ENCODE measurements at regions not wholly inside any gene's neighbourhood (a gene's known extent, or its start where the extent isn't known, plus 50 kb on each side); places are given as distances from the start of the nearest gene placed in this dataset.

DNA sequence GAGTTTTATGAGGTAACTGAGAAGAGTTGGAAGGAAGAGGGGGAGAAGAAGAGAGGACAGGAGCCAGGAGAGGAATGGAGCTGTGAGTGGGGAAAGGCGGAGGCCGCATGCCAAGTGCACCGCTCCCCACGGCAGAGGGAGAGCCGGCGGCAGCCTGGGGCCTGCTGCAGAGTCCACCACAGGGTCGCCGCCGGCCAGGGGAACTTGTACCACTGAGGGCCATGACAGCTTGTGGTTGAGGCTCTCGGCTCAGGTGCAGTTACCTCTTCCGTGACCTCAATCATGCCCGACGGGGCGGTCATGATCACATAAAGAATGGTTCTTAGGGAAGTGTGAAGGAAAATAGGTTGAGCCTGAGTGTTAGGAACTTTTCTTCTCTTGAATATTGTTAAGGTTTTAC is 325.0 kb downstream of the SNAPC1 start:
- H3K4me1 ChIP-seq (ENCODE audit: low read depth, poor library complexity, severe bottlenecking), result no peaks in the 10 kb centered on the region
- H2AFZ ChIP-seq (ENCODE audit: low read depth), result no peak overlapping the region
- no peaks in the 10 kb centered on the region for H3K36me3 ChIP-seq (ENCODE audit: insufficient read depth)
- TF ChIP-seq, protein P1, sequence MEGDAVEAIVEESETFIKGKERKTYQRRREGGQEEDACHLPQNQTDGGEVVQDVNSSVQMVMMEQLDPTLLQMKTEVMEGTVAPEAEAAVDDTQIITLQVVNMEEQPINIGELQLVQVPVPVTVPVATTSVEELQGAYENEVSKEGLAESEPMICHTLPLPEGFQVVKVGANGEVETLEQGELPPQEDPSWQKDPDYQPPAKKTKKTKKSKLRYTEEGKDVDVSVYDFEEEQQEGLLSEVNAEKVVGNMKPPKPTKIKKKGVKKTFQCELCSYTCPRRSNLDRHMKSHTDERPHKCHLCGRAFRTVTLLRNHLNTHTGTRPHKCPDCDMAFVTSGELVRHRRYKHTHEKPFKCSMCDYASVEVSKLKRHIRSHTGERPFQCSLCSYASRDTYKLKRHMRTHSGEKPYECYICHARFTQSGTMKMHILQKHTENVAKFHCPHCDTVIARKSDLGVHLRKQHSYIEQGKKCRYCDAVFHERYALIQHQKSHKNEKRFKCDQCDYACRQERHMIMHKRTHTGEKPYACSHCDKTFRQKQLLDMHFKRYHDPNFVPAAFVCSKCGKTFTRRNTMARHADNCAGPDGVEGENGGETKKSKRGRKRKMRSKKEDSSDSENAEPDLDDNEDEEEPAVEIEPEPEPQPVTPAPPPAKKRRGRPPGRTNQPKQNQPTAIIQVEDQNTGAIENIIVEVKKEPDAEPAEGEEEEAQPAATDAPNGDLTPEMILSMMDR (conservative IDR thresholded peaks at IDR 0.05; ENCODE audit: low read depth, low read length), result no peak
- no peaks in the 10 kb centered on the region for H3K79me2 ChIP-seq (ENCODE audit: insufficient read depth, low read depth)
- no peaks in the 10 kb centered on the region for H3K27me3 ChIP-seq (ENCODE audit: insufficient read depth, low read depth)
- no peaks in the 10 kb centered on the region for H4K20me1 ChIP-seq (ENCODE audit: insufficient read depth)
- no peak overlapping the region for H3K27ac ChIP-seq
- H3K4me3 ChIP-seq (IDR thresholded peaks at IDR 0.05; ENCODE audit: insufficient read depth, low read depth, low read length), result no peak overlapping the region
- H3K9ac ChIP-seq, result no peak overlapping the region
- H3K4me2 ChIP-seq, result no peak overlapping the region

DNA sequence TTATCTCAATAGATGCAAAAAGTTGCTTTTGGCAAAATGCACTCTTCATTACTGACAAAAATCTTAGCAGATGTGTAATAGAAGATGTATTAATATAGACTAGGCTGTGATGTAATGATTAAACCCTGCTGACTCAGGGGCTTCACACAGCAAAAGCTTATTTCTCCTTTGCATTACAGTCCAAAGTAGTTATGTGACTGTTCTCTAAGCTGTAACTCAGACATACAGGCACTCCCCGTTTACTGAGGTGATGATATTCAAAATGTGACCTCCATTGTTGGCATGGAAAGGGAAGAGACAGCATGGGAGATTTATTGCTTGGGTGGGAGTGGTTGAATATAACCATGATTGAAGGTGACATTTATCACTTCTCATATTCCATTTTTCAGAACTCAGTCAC is 331.5 kb downstream of the SNAPC1 start:
- Histone ChIP-seq H3K79me2 (ENCODE audit: insufficient read depth, low read depth) (no peaks in the 10 kb centered on the region), H3K27ac (no peak overlapping the region), H3K4me1 (ENCODE audit: low read depth, poor library complexity, severe bottlenecking) (no peaks in the 10 kb centered on the region), H3K4me2 (no peak overlapping the region), H3K9ac (no peak overlapping the region), H3K27me3 (ENCODE audit: insufficient read depth, low read depth) (no peaks in the 10 kb centered on the region), H2AFZ (ENCODE audit: low read depth) (no peak overlapping the region), H3K4me3 (IDR thresholded peaks at IDR 0.05; ENCODE audit: insufficient read depth, low read depth, low read length) (no peak overlapping the region), H3K36me3 (ENCODE audit: insufficient read depth) (no peaks in the 10 kb centered on the region), H4K20me1 (ENCODE audit: insufficient read depth) (no peaks in the 10 kb centered on the region)
- TF ChIP-seq, protein P1 (conservative IDR thresholded peaks at IDR 0.05; ENCODE audit: low read depth, low read length), result no peak

DNA sequence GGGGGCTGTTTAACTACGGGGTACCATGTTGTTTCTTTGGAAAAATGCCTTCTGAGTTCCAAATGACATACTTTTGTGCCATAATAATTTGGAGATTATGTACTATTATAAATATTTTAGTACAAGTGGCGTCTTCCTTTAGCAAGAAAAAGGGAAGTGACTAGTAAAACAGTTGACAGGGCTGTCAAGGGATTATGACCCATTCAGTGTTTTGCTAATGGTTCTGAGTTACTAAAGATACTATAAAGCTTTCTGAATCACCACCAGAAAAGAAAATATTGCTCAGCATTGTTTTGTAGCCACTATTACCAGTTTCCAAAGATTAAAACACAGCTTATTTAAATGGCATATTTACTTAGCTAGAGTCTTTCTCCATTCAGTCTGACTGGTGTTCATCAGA is 334.9 kb downstream of the SNAPC1 start:
- no peaks in the 10 kb centered on the region for H3K79me2 ChIP-seq (ENCODE audit: insufficient read depth, low read depth)
- H3K27me3 ChIP-seq (ENCODE audit: insufficient read depth, low read depth), result no peaks in the 10 kb centered on the region
- H2AFZ ChIP-seq (ENCODE audit: low read depth), result no peak overlapping the region
- H3K36me3 ChIP-seq (ENCODE audit: insufficient read depth), result no peaks in the 10 kb centered on the region
- no peak overlapping the region for H3K27ac ChIP-seq
- H3K4me2 ChIP-seq, result no peak overlapping the region
- no peaks in the 10 kb centered on the region for H3K4me1 ChIP-seq (ENCODE audit: low read depth, poor library complexity, severe bottlenecking)
- TF ChIP-seq, protein P1 (conservative IDR thresholded peaks at IDR 0.05; ENCODE audit: low read depth, low read length), result no peak
- H4K20me1 ChIP-seq (ENCODE audit: insufficient read depth), result no peaks in the 10 kb centered on the region
- no peak overlapping the region for H3K4me3 ChIP-seq (IDR thresholded peaks at IDR 0.05; ENCODE audit: insufficient read depth, low read depth, low read length)
- H3K9ac ChIP-seq, result no peak overlapping the region

DNA sequence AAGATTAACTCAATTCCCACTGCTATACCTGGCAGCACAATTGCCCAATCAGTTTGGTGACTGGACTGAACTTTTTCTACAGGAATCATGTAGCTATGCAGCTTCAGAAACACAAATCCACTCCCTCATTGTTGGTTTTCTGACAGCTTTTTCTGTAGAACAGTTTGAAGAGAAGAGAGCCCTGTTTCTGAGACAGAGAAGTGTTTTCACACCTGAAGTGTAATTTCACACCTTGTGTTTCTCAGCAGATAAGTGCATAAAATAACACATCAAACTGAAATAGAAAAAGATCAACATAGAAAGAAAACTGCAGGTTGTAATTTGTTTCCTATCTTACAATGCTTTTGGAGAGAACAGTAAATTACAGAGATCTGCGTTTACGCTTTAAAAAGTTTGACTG is 335.6 kb downstream of the SNAPC1 start:
- Histone ChIP-seq H3K4me3 (IDR thresholded peaks at IDR 0.05; ENCODE audit: insufficient read depth, low read depth, low read length) (no peak overlapping the region), H3K9ac (no peak overlapping the region), H3K79me2 (ENCODE audit: insufficient read depth, low read depth) (no peaks in the 10 kb centered on the region), H4K20me1 (ENCODE audit: insufficient read depth) (no peaks in the 10 kb centered on the region), H3K36me3 (ENCODE audit: insufficient read depth) (no peaks in the 10 kb centered on the region), H3K27me3 (ENCODE audit: insufficient read depth, low read depth) (no peaks in the 10 kb centered on the region), H3K27ac (no peak overlapping the region), H2AFZ (ENCODE audit: low read depth) (no peak overlapping the region), H3K4me2 (no peak overlapping the region), H3K4me1 (ENCODE audit: low read depth, poor library complexity, severe bottlenecking) (no peaks in the 10 kb centered on the region)
- TF ChIP-seq, protein P1 (conservative IDR thresholded peaks at IDR 0.05; ENCODE audit: low read depth, low read length), result no peak

DNA sequence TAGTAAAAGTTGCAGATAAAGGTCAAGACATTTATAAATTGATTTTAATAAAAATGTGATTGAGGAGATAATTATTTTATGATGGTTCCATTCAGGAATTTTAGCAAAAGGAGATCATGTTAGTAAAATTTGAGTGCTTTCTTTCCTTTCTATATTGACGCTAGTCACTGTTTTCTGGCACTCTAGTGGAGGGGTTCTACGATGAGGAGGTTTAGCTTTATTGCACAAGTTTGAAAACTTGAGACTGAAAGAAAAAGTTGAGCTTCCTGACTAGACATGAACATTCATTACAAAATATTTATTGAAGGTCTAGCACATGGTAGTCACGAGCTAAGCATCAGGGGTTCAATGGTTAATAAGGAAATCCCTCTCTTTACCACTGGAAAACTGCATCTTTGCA is 336.1 kb downstream of the SNAPC1 start:
- H2AFZ ChIP-seq (ENCODE audit: low read depth), result no peak overlapping the region
- no peak overlapping the region for H3K4me2 ChIP-seq
- H3K79me2 ChIP-seq (ENCODE audit: insufficient read depth, low read depth), result no peaks in the 10 kb centered on the region
- H3K27me3 ChIP-seq (ENCODE audit: insufficient read depth, low read depth), result no peaks in the 10 kb centered on the region
- TF ChIP-seq, protein P1 (conservative IDR thresholded peaks at IDR 0.05; ENCODE audit: low read depth, low read length), result no peak
- H4K20me1 ChIP-seq (ENCODE audit: insufficient read depth), result no peaks in the 10 kb centered on the region
- no peak overlapping the region for H3K9ac ChIP-seq
- no peak overlapping the region for H3K4me3 ChIP-seq (IDR thresholded peaks at IDR 0.05; ENCODE audit: insufficient read depth, low read depth, low read length)
- H3K36me3 ChIP-seq (ENCODE audit: insufficient read depth), result no peaks in the 10 kb centered on the region
- H3K27ac ChIP-seq, result no peak overlapping the region
- H3K4me1 ChIP-seq (ENCODE audit: low read depth, poor library complexity, severe bottlenecking), result no peaks in the 10 kb centered on the region

Data from KMS-11 (cell line).